Keratinocyte (primary cell): ENCODE measurements at regions not wholly inside any gene's neighbourhood (a gene's known extent, or its start where the extent isn't known, plus 50 kb on each side); places are given as distances from the start of the nearest gene placed in this dataset.

Experiments used
- EZH2 ChIP-seq: IDR thresholded peaks from one replicate; pipeline ENCODE4 v1.6.1; 2012; ENCODE audit warnings: inconsistent platforms, mild to moderate bottlenecking, low read length, moderate library complexity
- TF ChIP-seq, protein P1 (sequence below), 3 experiments: IDR thresholded peaks in 1 of 3; conservative IDR thresholded peaks in 1 of 3; optimal IDR thresholded peaks in 1 of 3; 2 replicates in 2 of 3; 3 replicates in 1 of 3; pipeline versions ENCODE3 to v1.5.1; 2011; ENCODE audit warnings: low read length in 3 of 3, mild to moderate bottlenecking in 3 of 3, moderate library complexity in 2 of 3, control low read depth in 1 of 3, inconsistent platforms in 1 of 3; ENCODE audit not compliant: insufficient read depth in 2 of 3; ENCODE audit errors: extremely low read depth in 1 of 3

DNA sequence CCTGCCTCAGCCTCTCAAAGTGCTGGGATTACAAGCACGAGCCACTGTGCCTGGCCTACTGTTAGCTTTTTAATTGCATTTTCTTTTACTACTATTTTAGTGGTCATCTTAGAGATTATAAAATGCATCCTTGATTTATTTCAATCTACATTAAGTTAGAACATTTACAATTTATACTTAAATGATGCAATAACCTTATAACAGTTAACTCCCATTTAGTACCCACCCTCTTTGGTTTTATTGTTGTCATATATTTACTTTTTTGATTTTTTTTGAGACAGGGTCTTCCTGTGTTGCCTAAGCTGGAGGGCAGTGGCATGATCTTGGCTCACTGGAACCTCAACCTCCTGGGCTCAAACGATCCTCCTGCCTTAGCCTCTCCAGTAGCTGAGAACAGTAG is 77.3 kb downstream of the PPCDC start:
- no peak for TF ChIP-seq EZH2
- TF ChIP-seq, protein P1, sequence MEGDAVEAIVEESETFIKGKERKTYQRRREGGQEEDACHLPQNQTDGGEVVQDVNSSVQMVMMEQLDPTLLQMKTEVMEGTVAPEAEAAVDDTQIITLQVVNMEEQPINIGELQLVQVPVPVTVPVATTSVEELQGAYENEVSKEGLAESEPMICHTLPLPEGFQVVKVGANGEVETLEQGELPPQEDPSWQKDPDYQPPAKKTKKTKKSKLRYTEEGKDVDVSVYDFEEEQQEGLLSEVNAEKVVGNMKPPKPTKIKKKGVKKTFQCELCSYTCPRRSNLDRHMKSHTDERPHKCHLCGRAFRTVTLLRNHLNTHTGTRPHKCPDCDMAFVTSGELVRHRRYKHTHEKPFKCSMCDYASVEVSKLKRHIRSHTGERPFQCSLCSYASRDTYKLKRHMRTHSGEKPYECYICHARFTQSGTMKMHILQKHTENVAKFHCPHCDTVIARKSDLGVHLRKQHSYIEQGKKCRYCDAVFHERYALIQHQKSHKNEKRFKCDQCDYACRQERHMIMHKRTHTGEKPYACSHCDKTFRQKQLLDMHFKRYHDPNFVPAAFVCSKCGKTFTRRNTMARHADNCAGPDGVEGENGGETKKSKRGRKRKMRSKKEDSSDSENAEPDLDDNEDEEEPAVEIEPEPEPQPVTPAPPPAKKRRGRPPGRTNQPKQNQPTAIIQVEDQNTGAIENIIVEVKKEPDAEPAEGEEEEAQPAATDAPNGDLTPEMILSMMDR (optimal IDR thresholded peaks at IDR 0.05 in 1 of 3, IDR thresholded peaks at IDR 0.05 in 1 of 3, conservative IDR thresholded peaks at IDR 0.05 in 1 of 3; ENCODE audit: extremely low read depth in 1 of 3, insufficient read depth in 2 of 3, low read length in 3 of 3) = no peak
